RPMI7951 (cell line): ENCODE measurements at regions not wholly inside any gene's neighbourhood (a gene's known extent, or its start where the extent isn't known, plus 50 kb on each side); places are given as distances from the start of the nearest gene placed in this dataset.
"Not testable (repeated sequence)": the region's sequence is repeated elsewhere in the genome, so short reads cannot be mapped to it uniquely, and the experiment has no call there.

Experiments
- DNase-seq: peaks from one replicate; pipeline ENCODE4 v3.0.0-alpha.2; 2012; ENCODE audit warnings: low read depth

DNA sequence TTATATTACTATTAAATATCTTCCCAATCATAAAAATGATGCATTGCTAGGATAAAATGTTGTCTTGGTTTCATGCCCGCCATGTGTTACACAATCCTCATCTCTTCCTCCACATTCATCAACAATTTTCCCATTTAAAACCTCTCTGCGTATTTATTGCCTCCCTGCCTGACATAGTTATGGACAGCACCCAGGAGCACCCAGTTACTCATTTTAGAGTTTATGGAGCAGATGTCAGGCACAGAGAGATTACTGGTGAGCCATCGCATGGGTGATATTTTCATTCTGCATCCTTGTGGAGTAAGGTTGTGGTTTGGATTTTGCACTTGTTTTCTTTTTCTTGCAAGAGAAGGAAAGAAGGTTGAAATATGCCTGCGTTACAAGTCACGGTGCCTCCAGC, 116.7 kb upstream of the NPAS2 start:
- DNase-seq: no peak

DNA sequence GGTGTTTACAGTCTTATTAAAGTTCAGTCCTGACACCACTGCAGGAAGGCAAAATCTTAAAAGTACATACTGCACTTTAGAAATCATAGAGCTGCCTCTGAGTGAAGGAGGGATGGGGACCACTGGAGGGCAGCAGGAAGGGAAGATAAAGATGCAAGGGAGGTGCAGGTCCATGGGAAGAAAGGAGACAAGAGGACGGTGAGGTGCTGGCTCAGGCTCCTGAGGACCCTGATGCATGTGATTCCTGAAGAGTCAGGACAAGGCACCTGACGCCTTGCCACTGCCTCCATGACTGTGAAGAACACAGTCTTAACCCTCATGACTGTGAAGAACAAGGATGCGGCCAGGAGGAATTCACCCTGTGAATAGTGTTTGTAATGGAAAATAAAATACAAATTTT, 116.2 kb upstream of the NPAS2 start:
- no peak for DNase-seq

DNA sequence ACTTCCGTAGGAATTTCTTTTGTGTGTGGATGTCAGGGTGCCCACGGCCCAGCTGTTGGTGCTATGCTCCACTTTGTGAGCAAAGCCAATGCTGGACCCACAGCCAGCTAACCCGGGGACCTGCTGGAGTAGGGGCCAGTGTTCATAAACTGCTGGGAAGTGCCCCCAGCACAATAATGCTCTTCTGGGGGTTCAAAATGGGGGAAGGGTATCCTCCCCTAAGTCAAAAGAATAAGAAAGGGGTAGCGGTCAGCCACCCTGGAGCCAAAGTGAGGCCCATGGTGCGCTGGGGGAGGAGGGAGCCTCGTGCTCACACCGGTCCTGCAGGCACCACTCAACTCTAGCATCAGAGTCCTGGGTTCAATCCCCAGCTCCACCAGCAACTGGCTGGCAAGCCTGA, 115.8 kb upstream of the NPAS2 start:
- DNase-seq: no peak

DNA sequence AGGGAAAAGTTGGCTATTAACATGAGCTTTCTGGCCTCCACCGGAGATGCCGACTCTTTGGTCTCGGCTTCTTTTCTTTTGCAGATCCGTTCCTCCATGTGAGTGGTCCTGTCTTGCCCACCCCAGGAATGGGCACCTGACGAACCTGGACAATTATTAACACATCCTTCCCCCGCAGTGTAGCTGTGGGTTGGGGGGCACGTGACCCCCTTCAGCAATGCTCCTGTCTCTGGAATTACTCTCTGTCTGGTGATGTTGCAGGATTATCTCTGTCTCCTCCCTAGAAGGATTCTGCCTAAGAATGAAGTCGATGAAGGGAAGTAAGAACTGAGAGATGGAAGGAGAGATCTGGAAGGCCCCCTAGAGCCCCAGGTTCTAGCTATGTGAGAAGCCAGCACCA, 115.2 kb upstream of the NPAS2 start:
- DNase-seq: no peak

DNA sequence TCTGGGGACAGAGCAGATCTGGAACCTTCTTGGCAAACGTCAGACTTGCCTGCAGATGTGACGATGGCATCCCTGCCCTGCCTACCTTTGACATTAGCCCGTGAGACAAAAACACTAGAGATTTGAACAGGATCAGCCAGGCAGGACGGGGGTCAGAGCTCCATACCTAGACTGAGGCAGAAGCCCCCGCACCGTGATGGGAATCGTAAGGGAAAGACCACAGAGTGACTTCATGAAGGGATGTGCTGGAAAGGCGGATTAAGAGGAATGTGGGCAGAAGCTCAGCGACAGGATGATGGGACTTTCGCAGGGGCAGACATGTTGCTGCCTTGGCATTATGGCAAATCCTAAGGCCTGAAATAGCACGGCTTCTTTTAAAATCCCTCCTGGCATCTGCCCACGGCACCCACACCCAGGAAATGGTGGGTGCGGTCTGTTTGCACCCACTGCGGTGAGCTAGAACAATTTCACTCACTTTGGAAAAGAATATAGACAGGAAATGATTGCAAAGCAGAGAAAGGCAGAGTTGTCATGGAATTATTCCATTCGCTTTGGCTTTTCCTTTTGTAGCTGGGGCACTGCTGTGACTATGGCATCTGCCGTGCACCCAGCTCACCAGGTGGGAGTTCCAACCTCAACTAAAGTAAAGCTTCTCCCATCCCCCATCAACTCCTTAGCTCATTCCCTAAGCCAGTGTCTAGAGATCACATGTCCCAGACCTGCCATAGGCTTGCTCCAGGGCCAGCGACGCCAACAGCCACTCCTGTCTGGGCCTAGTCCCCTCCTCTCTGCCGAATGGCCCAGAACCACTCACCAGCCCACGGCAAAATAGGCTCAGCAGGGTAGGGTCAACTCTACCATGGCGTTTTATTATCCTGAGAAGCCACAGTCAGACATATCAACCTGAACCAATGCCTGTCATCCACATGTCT, 112.7 kb upstream of the NPAS2 start:
- no peak for DNase-seq

DNA sequence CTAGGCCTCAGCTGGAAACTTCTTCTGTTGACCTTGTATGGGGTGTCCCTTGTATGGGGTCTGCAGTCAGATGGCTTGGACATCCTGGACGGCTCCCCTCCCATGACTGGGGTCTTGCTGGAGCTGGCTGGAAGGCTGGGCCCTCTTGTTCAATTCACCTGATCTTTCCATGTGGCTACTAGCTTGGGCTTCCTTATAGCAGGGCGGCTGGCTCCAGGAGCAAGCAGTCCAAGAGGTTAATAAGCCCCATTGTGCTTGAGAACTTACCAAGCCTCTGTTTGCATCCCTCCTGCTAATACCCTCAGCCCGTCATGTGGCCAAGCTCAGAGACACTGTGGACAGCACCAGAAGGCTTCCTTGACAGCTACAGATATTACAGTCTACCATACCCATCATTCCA, 111.6 kb upstream of the NPAS2 start:
- DNase-seq: no peak

DNA sequence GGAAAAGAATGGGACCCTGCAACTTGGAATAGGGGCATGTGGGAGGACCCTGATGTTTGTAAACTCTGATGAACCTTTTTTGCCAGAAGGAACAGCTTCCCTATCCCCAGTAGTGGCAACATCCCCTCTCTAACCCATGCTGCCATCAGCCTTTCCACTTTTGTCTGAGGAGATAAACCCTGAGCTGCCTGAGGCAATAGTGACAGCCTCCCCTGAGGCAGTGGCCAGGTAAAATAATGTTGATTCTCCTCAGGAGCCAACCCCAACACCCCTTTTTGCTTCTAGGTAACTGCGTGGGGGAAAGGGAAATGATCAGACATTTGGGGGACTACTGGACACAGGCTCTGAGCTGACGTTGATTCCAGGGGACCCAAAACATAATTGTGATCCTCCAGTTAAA, 106.8 kb upstream of the NPAS2 start:
- DNase-seq: no peak

DNA sequence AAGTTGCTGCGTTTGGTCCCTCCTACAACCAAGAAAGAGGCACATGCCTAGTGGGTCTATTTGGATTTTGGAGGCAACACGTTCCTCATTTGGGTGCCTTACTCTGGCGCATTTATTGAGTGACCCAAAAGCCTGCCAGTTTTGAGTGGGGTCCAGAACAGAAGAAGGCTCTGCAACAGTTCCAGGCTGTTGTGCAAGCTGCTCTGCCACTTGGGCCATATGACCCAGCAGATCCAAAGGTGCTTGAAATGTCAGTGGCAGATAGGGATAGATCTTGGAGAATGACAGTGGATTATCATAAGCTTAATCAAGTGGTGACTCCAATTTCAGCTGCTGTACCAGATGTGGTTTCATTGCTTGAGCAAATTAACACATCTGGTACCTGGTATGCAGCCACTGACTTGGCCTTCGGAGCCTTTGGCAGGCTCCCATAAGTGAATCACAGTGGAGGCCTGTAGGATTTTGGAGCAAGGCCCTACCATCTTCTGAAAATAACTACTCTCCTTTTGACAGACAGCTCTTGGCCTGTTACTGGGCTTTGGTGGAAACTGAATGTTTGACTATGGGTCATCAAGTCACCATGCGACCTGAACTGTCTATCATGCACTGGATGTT, 105.4 kb upstream of the NPAS2 start:
- DNase-seq: peak; percentile 63

DNA sequence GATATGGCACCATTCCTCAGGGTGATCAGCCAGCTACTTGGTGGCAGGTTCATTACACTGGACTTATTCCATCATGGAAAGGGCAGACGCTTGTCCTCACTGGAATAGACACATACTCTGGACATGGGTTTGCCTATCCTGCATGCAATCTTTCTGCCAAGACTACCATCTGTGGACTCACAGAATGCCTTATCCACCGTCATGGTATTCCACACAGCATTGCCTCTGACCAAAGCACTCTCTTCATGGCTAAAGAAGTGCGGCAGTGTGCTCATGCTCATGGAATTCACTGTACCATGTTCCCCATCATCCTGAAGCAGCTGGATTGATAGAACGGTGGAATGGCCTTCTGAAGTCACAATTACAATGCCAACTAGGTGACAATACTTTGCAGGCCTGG, 104.1 kb upstream of the NPAS2 start:
- DNase-seq: not testable (repeated sequence)

DNA sequence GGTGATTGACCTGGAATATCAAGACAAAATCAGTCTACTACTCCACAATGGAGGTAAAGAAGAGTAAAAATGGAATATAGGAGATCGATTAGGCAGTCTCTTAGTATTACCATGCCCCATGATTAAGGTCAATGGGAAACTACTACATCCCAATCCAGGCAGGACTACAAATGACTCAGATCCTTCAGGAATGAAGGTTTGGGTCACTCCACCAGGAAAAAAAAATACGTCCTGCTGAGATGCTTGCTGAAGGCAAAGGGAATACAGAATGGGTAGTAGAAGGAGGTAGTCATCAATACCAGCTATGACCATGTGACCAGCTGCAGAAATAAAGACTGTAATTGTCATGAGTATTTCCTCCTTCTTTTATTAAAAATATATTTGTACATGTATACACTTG, 103.4 kb upstream of the NPAS2 start:
- DNase-seq: no peak

DNA sequence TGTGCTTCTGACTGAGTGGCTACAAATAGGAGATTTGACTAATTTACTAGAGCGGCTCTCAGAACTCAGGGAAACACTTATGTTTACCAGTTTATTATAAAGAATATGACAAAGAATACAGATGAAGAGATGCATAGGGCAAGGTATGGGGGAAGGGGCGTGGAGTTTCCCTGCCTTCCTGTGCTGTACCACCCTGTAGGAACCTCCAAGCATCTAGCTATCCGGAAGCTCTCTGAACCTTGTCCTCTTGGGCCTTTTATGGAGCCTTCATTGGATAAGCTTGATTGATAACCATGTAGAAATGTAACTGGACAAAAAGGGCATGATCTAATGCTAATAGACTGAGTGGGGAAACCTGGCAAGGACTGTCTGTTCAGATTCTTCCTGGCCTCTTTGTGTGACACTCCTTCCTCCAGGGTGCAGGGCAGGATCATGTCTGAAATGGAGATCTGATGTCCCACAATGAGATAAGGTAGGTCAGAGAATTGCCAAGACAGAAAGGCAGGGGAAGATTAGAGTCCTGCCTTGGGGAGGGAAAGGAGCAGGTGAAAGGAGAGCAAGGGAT, 101.8 kb upstream of the NPAS2 start:
- DNase-seq: no peak

DNA sequence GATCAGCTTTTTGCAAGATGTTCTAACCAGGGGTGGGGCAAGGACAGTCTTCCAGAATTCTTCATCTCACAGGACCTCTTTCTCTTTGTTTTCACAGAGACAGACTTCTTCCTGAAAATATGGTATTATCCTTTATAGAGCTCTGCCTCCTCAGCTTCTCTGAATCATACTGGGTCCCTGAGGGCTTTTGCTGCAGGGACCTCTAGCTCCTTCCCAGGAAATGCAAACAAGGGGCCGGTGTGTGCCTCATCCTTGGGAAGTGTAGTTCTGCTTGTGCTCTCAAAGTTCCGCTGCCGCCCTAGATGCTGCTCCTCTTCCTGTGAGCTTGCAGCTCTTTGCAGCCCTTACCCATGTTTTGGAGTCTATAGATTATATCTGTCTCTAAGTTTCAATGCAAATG, 99.5 kb upstream of the NPAS2 start:
- DNase-seq: no peak

DNA sequence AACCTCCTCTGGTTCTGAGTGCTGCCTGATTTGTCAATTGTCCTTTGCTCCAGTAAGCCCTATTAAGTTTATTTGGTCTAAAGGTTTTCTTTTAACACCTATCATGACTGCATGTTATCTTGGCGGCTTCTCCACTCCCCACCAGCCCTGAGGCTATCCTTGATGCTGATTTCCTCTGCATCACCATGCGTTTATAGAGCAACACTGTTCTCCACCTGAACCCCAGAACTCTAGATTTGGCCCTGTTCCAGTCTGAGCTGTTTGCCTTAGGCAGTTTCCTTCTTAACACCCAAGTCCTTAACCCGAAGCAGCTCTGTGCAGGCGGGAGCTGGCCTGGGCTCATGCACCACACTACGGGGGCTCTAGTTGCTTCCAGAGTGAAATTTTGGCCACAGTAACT, 98.2 kb upstream of the NPAS2 start:
- DNase-seq: peak; percentile 45

DNA sequence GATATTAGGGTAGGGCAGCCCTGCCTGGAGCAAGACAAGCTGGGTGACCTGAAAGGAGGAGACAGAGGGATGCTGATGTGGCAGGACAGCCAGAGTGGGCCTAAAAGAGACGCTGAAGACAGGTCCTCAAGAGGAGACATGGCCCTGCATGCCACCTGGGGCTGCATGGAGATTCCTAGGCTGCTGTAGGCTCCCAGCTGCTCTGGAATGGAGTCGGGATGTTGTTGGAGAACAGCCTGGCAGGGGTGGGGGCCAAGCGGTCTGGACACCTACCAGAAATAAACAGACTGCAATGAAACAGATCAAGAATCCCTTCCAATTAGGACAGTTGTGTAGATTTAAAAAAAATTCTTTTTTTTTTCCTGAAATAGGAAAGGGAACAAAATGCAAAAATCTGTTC, 97.8 kb upstream of the NPAS2 start:
- no peak for DNase-seq

DNA sequence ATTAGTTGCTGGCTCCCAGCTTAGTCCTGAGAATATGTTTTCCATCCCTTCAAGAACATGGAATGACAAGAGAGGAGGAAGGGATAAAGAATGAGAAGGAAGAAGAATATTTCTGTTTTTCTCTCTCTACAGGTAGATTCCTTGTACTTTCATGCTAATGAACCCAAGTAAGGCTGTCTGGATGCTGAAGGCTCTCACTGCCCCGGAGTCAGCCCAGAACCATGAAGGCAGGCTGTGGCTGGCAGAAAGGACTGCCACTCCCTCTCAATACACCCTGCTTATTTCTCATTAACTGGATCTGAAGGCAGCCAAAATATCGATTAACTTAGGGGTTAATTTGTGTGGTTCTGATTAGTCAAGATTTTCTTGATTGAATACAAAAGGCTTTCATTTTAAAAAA, 93.1 kb upstream of the NPAS2 start:
- no peak for DNase-seq

DNA sequence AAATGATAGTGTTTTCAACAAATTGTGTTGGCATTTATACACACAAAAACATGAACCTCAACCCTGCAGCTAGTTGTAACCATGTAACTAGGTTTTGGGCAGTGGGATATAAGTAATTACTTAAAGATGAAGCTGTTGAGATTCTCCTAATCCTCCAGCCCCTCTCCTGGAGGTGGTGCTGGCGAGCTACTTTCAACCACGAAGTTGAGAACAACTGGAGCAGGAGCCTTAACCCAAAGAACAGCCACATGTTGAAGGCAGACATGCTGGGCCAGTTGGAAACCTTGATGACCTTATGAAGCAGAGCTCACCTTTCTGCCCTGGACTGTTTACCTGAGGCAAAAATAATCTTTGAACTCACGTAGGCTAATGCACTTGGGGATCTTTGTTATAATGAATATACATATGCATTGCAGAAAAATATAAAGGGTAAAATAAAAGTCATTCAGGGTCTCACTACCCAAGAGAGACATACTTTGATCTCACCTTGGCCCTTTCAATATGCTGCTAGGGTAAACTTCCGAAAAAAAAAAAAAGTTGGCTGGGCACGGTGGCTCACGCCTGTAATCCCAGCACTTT, 89.6 kb upstream of the NPAS2 start:
- peak; percentile 83 for DNase-seq

DNA sequence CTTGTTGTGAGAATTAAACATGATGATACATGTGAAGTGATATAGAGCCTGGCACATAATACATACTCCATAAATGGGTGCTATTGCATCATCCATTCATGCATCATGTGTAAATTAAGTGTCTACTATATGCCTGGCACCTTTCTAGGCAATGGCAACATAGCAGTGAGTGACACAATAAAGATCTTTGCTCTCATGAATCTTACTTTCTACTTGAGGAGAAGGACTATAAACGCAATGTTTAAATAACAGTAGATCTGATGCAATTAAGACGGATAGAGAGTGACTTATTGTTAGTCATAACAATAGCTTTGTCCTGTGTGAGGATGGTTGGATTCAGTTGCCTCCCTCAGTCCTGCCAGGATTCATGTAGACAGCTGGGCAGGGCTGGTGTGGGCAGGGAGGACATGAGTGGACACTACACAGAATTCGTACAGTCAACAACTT, 88.4 kb upstream of the NPAS2 start:
- peak; percentile 80 for DNase-seq

DNA sequence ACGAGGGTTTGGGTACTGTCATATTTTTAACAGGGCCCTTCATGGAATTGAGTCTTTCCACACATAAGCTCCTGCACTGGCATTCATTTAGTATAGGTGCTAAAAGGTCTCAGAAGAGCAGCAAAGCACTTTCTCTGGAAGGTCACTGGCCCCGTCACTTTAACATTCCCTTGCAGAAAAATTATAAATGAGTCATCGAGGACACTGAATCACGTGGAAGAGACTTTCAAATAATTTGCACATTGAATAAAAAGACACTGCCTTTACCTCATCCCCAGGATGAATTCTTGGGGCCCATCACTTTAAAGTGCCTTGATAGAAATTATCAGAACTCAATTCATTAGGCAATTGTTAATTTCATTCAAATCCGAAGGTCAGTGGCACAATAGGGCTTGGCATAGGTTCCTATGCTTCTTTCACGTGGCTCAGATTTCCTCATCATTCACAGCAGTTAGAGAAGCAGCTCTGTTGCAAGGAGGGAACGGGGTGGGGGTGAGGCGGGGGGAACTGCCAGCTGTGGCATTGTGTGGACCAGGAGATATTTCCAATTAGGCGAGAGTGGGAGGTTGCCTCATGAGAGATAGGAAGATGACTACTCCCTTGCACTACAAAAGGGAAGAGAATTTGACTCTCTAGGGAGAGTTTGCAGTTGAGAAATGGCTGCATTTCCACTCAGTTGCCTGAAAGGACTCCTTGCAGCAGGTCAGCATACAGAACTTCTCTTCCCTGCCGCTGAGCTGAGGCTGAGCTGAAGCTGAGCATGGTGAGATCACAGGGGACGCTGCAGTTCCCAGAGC, 86.3 kb upstream of the NPAS2 start:
- peak; percentile 83 for DNase-seq

DNA sequence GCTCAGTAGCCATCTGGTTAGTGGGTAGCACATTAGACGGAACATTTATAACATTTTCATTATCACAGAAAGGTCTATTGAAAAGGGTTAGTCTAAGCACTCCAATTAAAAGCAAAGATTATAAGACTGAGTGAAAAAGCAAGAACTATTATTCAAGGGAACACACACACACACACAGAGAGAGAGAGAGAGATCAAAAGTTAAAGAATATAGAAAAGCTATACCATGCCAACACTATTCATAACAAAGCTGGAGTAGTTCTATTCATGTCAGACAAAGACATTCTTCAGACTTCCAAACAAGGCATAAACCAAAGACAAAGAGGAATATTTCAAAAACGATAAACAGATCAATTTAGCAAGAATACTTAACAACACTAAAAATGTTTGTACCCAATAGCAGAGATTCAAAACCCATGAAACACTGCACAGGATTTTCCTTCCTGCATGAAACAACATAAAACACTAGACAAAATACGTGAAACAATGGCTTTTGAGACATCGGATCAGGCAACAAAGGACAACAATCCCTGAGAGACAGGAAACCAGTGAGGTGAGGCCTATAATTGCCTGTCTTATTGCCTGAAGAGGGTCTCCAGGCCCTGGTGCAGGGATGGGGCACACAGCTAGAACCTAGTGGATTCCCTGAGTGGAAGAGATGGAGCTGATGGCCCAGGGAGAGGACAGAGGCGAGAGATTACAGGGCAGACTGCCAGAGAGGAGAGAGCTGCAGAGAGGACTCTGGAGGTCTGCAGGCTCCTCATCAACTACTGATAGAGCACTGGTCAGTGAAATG, 83.6 kb upstream of the NPAS2 start:
- no peak for DNase-seq

DNA sequence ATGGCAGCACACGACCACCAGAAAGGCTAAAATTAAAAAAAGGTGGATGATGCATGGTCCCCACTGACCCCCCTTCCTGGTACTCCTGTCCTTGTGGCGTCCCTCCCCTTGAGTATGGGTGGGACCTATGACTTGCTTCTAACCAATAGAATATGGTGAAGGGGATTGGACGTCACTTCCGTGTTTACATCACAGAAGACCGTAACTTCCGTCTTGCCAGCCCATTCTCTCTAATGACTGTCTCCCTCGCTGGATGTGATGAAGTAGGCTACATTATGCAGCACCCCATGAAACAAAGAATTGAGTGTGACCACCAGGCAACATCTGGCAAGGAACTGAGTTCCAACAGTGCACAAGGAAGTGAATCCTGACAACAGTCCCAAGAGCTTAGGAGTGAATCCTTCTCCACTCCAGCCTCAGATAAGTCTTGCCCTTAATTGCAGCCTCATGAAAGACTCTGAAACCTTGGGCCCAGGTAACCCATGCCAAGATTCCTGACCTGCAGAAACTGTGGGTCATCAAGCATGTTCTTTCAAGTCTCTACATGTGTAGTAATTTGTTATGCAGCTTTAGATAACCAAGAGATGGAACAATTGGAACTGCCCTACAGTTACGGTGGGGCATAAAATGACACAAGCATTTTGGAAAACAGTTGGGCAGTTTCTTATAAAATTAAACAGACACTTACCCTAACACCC, 80.1 kb upstream of the NPAS2 start:
- no peak for DNase-seq
